Suppressor macrophage (primary cell): ENCODE measurements at regions not wholly inside any gene's neighbourhood (a gene's known extent, or its start where the extent isn't known, plus 50 kb on each side); places are given as distances from the start of the nearest gene placed in this dataset.

Experiments used
- DNase-seq, 4 experiments: peaks; one replicate each; pipeline ENCODE4 v3.0.0-alpha.2; 2020 to 2022

GRCh38 chr1:17877316-17877715, 122.2 kb downstream of the ACTL8 start:
- no peak for DNase-seq

- no peak for DNase-seq
Observed at GRCh38 chr1:17877896-17878295, 122.8 kb downstream of the ACTL8 start.

GRCh38 chr1:17878837-17879236, 123.7 kb downstream of the ACTL8 start:
- DNase-seq = no peak

- DNase-seq = no peak
Observed at GRCh38 chr1:17880449-17880848, 125.3 kb downstream of the ACTL8 start.

- no peak for DNase-seq
Observed at GRCh38 chr1:17881761-17882160, 126.6 kb downstream of the ACTL8 start.

- no peak for DNase-seq
Observed at GRCh38 chr1:17883136-17883535, 128.0 kb downstream of the ACTL8 start.

- no peak for DNase-seq
Observed at GRCh38 chr1:17883662-17884395, 128.7 kb downstream of the ACTL8 start.

- no peak for DNase-seq
Observed at GRCh38 chr1:17885663-17886320, 130.7 kb downstream of the ACTL8 start.

- DNase-seq = no peak
Observed at GRCh38 chr1:17886386-17886785, 131.3 kb downstream of the ACTL8 start.

- peak in 3 of 4 experiments; percentile 1 to 10 (median 10) for DNase-seq
Observed at GRCh38 chr1:17886838-17887441, 131.8 kb downstream of the ACTL8 start.

- no peak for DNase-seq
Observed at GRCh38 chr1:17887661-17888371, 132.7 kb downstream of the ACTL8 start.

GRCh38 chr1:17890056-17890814, 135.1 kb downstream of the ACTL8 start:
- DNase-seq = no peak

GRCh38 chr1:17890815-17891191, 135.7 kb downstream of the ACTL8 start:
- no peak for DNase-seq

GRCh38 chr1:17891205-17892110, 136.3 kb downstream of the ACTL8 start:
- no peak for DNase-seq

GRCh38 chr1:17892225-17892624, 137.1 kb downstream of the ACTL8 start:
- no peak for DNase-seq

GRCh38 chr1:17892851-17893250, 137.7 kb downstream of the ACTL8 start:
- no peak for DNase-seq

- DNase-seq = no peak
Observed at GRCh38 chr1:17893891-17894631, 138.9 kb downstream of the ACTL8 start.

GRCh38 chr1:17895401-17895800, 140.3 kb downstream of the ACTL8 start:
- DNase-seq = no peak

GRCh38 chr1:17895986-17896385, 140.9 kb downstream of the ACTL8 start:
- no peak for DNase-seq

GRCh38 chr1:17903386-17903785, 148.3 kb downstream of the ACTL8 start:
- no peak for DNase-seq

GRCh38 chr1:17904290-17904689, 149.2 kb downstream of the ACTL8 start:
- DNase-seq = no peak
